ENCODE measurements at regions not wholly inside any gene's neighbourhood (a gene's known extent, or its start where the extent isn't known, plus 50 kb on each side); places are given as distances from the start of the nearest gene placed in this dataset.

- Histone ChIP-seq H3K4me1 (ENCODE audit: control insufficient read depth in 3 of 3, insufficient read depth in 2 of 3, low read depth in 1 of 3, low read length in 2 of 3) (no peaks in the 10 kb centered on the region), H3K9me3 (ENCODE audit: control insufficient read depth in 2 of 2, insufficient read depth in 1 of 2, low read depth in 1 of 2, low read length in 1 of 2) (peaks cover 0 to 2% of the 10 kb centered on the region in 2 donors), H3K36me3 (ENCODE audit: control insufficient read depth in 3 of 3, insufficient read depth in 2 of 3, low read depth in 1 of 3, low read length in 3 of 3) (no peaks in the 10 kb centered on the region), H3K27ac (ENCODE audit: low read depth in 1 of 3, low read length in 2 of 3) (peak overlapping the region in 2 of 3 donors; percentile 11 to 51), H3K27me3 (ENCODE audit: control insufficient read depth in 3 of 3, insufficient read depth in 3 of 3, low read length in 3 of 3) (no peaks in the 10 kb centered on the region), H3K4me3 (ENCODE audit: low read depth in 1 of 3, low read length in 3 of 3) (no peak overlapping the region)
- DNase-seq, result peak in 1 of 2 donors; percentile 5
- no peak for FAIRE-seq
- WGBS, 3 donors, result 54 to 70% (median 63%) methylated on average over 29 of the region's 29 CpGs
Measured at GRCh38 chr5:5572010-5572865, 149.8 kb downstream of the ICE1 start.

GRCh38 chr5:5570646-5571045 is 148.2 kb downstream of the ICE1 start:
- Histone ChIP-seq H3K27me3 (ENCODE audit: control insufficient read depth in 3 of 3, insufficient read depth in 3 of 3, low read length in 3 of 3) (no peaks in the 10 kb centered on the region), H3K4me3 (ENCODE audit: low read depth in 1 of 3, low read length in 3 of 3) (no peak overlapping the region), H3K9me3 (ENCODE audit: control insufficient read depth in 2 of 2, insufficient read depth in 1 of 2, low read depth in 1 of 2, low read length in 1 of 2) (no peaks in the 10 kb centered on the region), H3K36me3 (ENCODE audit: control insufficient read depth in 3 of 3, insufficient read depth in 2 of 3, low read depth in 1 of 3, low read length in 3 of 3) (no peaks in the 10 kb centered on the region), H3K27ac (ENCODE audit: low read depth in 1 of 3, low read length in 2 of 3) (no peak overlapping the region), H3K4me1 (ENCODE audit: control insufficient read depth in 3 of 3, insufficient read depth in 2 of 3, low read depth in 1 of 3, low read length in 2 of 3) (no peaks in the 10 kb centered on the region)
- WGBS, 3 donors, result 89 to 92% (median 91%) methylated on average over 8 of the region's 8 CpGs
- no peak for FAIRE-seq
- DNase-seq, result no peak

- Histone ChIP-seq H3K36me3 (ENCODE audit: control insufficient read depth in 3 of 3, insufficient read depth in 2 of 3, low read depth in 1 of 3, low read length in 3 of 3) (no peaks in the 10 kb centered on the region), H3K4me1 (ENCODE audit: control insufficient read depth in 3 of 3, insufficient read depth in 2 of 3, low read depth in 1 of 3, low read length in 2 of 3) (no peaks in the 10 kb centered on the region), H3K9me3 (ENCODE audit: control insufficient read depth in 2 of 2, insufficient read depth in 1 of 2, low read depth in 1 of 2, low read length in 1 of 2) (no peaks in the 10 kb centered on the region), H3K27me3 (ENCODE audit: control insufficient read depth in 3 of 3, insufficient read depth in 3 of 3, low read length in 3 of 3) (no peaks in the 10 kb centered on the region), H3K27ac (ENCODE audit: low read depth in 1 of 3, low read length in 2 of 3) (no peak overlapping the region), H3K4me3 (ENCODE audit: low read depth in 1 of 3, low read length in 3 of 3) (no peak overlapping the region)
- 79 to 88% (median 84%) methylated on average over 4 of the region's 4 CpGs for WGBS, 3 donors
- FAIRE-seq (no peak), DNase-seq (no peak)
Measured at GRCh38 chr5:5564898-5565297, 142.4 kb downstream of the ICE1 start.

GRCh38 chr5:5560016-5560415 is 137.5 kb downstream of the ICE1 start:
- H3K9me3 ChIP-seq (ENCODE audit: control insufficient read depth in 2 of 2, insufficient read depth in 1 of 2, low read depth in 1 of 2, low read length in 1 of 2), result no peaks in the 10 kb centered on the region
- H3K4me1 ChIP-seq (ENCODE audit: control insufficient read depth in 3 of 3, insufficient read depth in 2 of 3, low read depth in 1 of 3, low read length in 2 of 3), result no peaks in the 10 kb centered on the region
- no peaks in the 10 kb centered on the region for H3K36me3 ChIP-seq (ENCODE audit: control insufficient read depth in 3 of 3, insufficient read depth in 2 of 3, low read depth in 1 of 3, low read length in 3 of 3)
- DNase-seq, result no peak
- FAIRE-seq, result no peak
- no peaks in the 10 kb centered on the region for H3K27me3 ChIP-seq (ENCODE audit: control insufficient read depth in 3 of 3, insufficient read depth in 3 of 3, low read length in 3 of 3)
- 0 to 13% (median 5%) methylated on average over 1 of the region's 1 CpG for WGBS, 3 donors
- no peak overlapping the region for H3K4me3 ChIP-seq (ENCODE audit: low read depth in 1 of 3, low read length in 3 of 3)
- H3K27ac ChIP-seq (ENCODE audit: low read depth in 1 of 3, low read length in 2 of 3), result no peak overlapping the region

- Histone ChIP-seq H3K27ac (ENCODE audit: low read depth in 1 of 3, low read length in 2 of 3) (no peak overlapping the region), H3K4me1 (ENCODE audit: control insufficient read depth in 3 of 3, insufficient read depth in 2 of 3, low read depth in 1 of 3, low read length in 2 of 3) (no peaks in the 10 kb centered on the region), H3K27me3 (ENCODE audit: control insufficient read depth in 3 of 3, insufficient read depth in 3 of 3, low read length in 3 of 3) (no peaks in the 10 kb centered on the region), H3K36me3 (ENCODE audit: control insufficient read depth in 3 of 3, insufficient read depth in 2 of 3, low read depth in 1 of 3, low read length in 3 of 3) (no peaks in the 10 kb centered on the region), H3K9me3 (ENCODE audit: control insufficient read depth in 2 of 2, insufficient read depth in 1 of 2, low read depth in 1 of 2, low read length in 1 of 2) (peaks cover 0 to 2% of the 10 kb centered on the region in 2 donors), H3K4me3 (ENCODE audit: low read depth in 1 of 3, low read length in 3 of 3) (no peak overlapping the region)
- DNase-seq (no peak), FAIRE-seq (no peak)
- WGBS, 3 donors, result 34 to 59% (median 44%) methylated on average over 15 of the region's 15 CpGs
Measured at GRCh38 chr5:5558638-5559527, 136.4 kb downstream of the ICE1 start.

GRCh38 chr5:5558102-5558501 is 135.6 kb downstream of the ICE1 start:
- Histone ChIP-seq H3K36me3 (ENCODE audit: control insufficient read depth in 3 of 3, insufficient read depth in 2 of 3, low read depth in 1 of 3, low read length in 3 of 3) (no peaks in the 10 kb centered on the region), H3K4me3 (ENCODE audit: low read depth in 1 of 3, low read length in 3 of 3) (no peak overlapping the region), H3K27ac (ENCODE audit: low read depth in 1 of 3, low read length in 2 of 3) (no peak overlapping the region), H3K9me3 (ENCODE audit: control insufficient read depth in 2 of 2, insufficient read depth in 1 of 2, low read depth in 1 of 2, low read length in 1 of 2) (peaks cover 0 to 2% of the 10 kb centered on the region in 2 donors), H3K27me3 (ENCODE audit: control insufficient read depth in 3 of 3, insufficient read depth in 3 of 3, low read length in 3 of 3) (no peaks in the 10 kb centered on the region), H3K4me1 (ENCODE audit: control insufficient read depth in 3 of 3, insufficient read depth in 2 of 3, low read depth in 1 of 3, low read length in 2 of 3) (no peaks in the 10 kb centered on the region)
- DNase-seq (no peak), FAIRE-seq (no peak)
- 70 to 83% (median 73%) methylated on average over 6 of the region's 6 CpGs for WGBS, 3 donors

GRCh38 chr5:5551499-5551898 is 129.0 kb downstream of the ICE1 start:
- H3K9me3 ChIP-seq (ENCODE audit: control insufficient read depth in 2 of 2, insufficient read depth in 1 of 2, low read depth in 1 of 2, low read length in 1 of 2), result peaks cover 0 to 2% of the 10 kb centered on the region in 2 donors
- no peak for FAIRE-seq
- no peaks in the 10 kb centered on the region for H3K36me3 ChIP-seq (ENCODE audit: control insufficient read depth in 3 of 3, insufficient read depth in 2 of 3, low read depth in 1 of 3, low read length in 3 of 3)
- DNase-seq, result no peak
- 80 to 85% (median 83%) methylated on average over 4 of the region's 4 CpGs for WGBS, 3 donors
- H3K27me3 ChIP-seq (ENCODE audit: control insufficient read depth in 3 of 3, insufficient read depth in 3 of 3, low read length in 3 of 3), result no peaks in the 10 kb centered on the region
- no peak overlapping the region for H3K27ac ChIP-seq (ENCODE audit: low read depth in 1 of 3, low read length in 2 of 3)
- H3K4me1 ChIP-seq (ENCODE audit: control insufficient read depth in 3 of 3, insufficient read depth in 2 of 3, low read depth in 1 of 3, low read length in 2 of 3), result no peaks in the 10 kb centered on the region
- H3K4me3 ChIP-seq (ENCODE audit: low read depth in 1 of 3, low read length in 3 of 3), result no peak overlapping the region

- H3K27me3 ChIP-seq (ENCODE audit: control insufficient read depth in 3 of 3, insufficient read depth in 3 of 3, low read length in 3 of 3), result peaks cover 0 to 2% (median 0%) of the 10 kb centered on the region in 3 donors
- H3K9me3 ChIP-seq (ENCODE audit: control insufficient read depth in 2 of 2, insufficient read depth in 1 of 2, low read depth in 1 of 2, low read length in 1 of 2), result no peaks in the 10 kb centered on the region
- 64 to 86% (median 80%) methylated on average over 3 of the region's 3 CpGs for WGBS, 3 donors
- no peaks in the 10 kb centered on the region for H3K36me3 ChIP-seq (ENCODE audit: control insufficient read depth in 3 of 3, insufficient read depth in 2 of 3, low read depth in 1 of 3, low read length in 3 of 3)
- no peaks in the 10 kb centered on the region for H3K4me1 ChIP-seq (ENCODE audit: control insufficient read depth in 3 of 3, insufficient read depth in 2 of 3, low read depth in 1 of 3, low read length in 2 of 3)
- H3K27ac ChIP-seq (ENCODE audit: low read depth in 1 of 3, low read length in 2 of 3), result no peak overlapping the region
- no peak for DNase-seq
- no peak for FAIRE-seq
- no peak overlapping the region for H3K4me3 ChIP-seq (ENCODE audit: low read depth in 1 of 3, low read length in 3 of 3)
Measured at GRCh38 chr5:5546408-5546807, 123.9 kb downstream of the ICE1 start.

Data from small intestine (tissue), 7 donors.